ENCODE measurements at regions not wholly inside any gene's neighbourhood (a gene's known extent, or its start where the extent isn't known, plus 50 kb on each side); places are given as distances from the start of the nearest gene placed in this dataset.

- in situ Hi-C loops (cut with MboI): no loop called here
- Histone ChIP-seq H4K20me1 (replicated peaks; ENCODE audit: control insufficient read depth, insufficient read depth, low read length) (no peaks in the 10 kb centered on the region), H3K4me3 (no peak overlapping the region), H3K27ac (ENCODE audit: extremely low read depth, low read depth, low read length) (no peak overlapping the region), H3K27me3 (ENCODE audit: control insufficient read depth in 2 of 2, insufficient read depth in 2 of 2, low read length in 2 of 2) (no peaks in the 10 kb centered on the region), H3K9me3 (replicated peaks; ENCODE audit: control insufficient read depth, insufficient read depth, low read depth, low read length) (no peaks in the 10 kb centered on the region), H3K4me2 (ENCODE audit: insufficient read depth, low read length) (no peak overlapping the region), H3K4me1 (replicated peaks in 1 of 2; ENCODE audit: control insufficient read depth in 2 of 2, insufficient read depth in 2 of 2, low read length in 2 of 2) (no peaks in the 10 kb centered on the region), H3K9me1 (ENCODE audit: control insufficient read depth, insufficient read depth, low read length) (no peaks in the 10 kb centered on the region), H3K9ac (ENCODE audit: insufficient read depth in 1 of 2, low read depth in 2 of 2, low read length in 2 of 2) (no peak overlapping the region), H3K36me3 (ENCODE audit: control insufficient read depth, insufficient read depth, low read length) (no peaks in the 10 kb centered on the region), H3K79me2 (ENCODE audit: control insufficient read depth, insufficient read depth, low read length) (no peaks in the 10 kb centered on the region), H2AFZ (ENCODE audit: low read depth, low read length) (no peak overlapping the region)
- no peak for FAIRE-seq
- intact Hi-C loops (cut with micrococcal nuclease): no loop called here
- no peak for ATAC-seq
- POLR2A ChIA-PET: no interaction called here
- no peak for TF ChIP-seq YBX1 (IDR thresholded peaks at IDR 0.05)
- TF ChIP-seq TOE1 (IDR thresholded peaks at IDR 0.05; ENCODE audit: borderline replicate concordance): no peak
- TF ChIP-seq TOE1 (CRISPR knock-in tag; IDR thresholded peaks at IDR 0.05; ENCODE audit: borderline replicate concordance, low read depth): no peak
- no peak for TF ChIP-seq FOXJ2 (tag; IDR thresholded peaks at IDR 0.05)
- CTCF ChIA-PET (ENCODE audit: low intra/inter-chr PET ratio): no interaction called here
- no TSS peak for BruUV-seq (replicated peaks)
- DNase-seq (ENCODE audit: extremely low read depth in 1 of 4, low spot score in 3 of 4): no peak
Observed at GRCh38 chr9:31745886-31746285, 638.6 kb upstream of the ACO1 start.

- H3K4me3 ChIP-seq: no peak overlapping the region
- no peaks in the 10 kb centered on the region for H3K9me3 ChIP-seq (replicated peaks; ENCODE audit: control insufficient read depth, insufficient read depth, low read depth, low read length)
- FAIRE-seq (no peak), DNase-seq (ENCODE audit: extremely low read depth in 1 of 4, low spot score in 3 of 4) (no peak), ATAC-seq (no peak)
- no peaks in the 10 kb centered on the region for H3K9me1 ChIP-seq (ENCODE audit: control insufficient read depth, insufficient read depth, low read length)
- H3K27ac ChIP-seq (ENCODE audit: extremely low read depth, low read depth, low read length): no peak overlapping the region
- H3K79me2 ChIP-seq (ENCODE audit: control insufficient read depth, insufficient read depth, low read length): no peaks in the 10 kb centered on the region
- BruUV-seq (replicated peaks): no TSS peak
- H3K9ac ChIP-seq (ENCODE audit: insufficient read depth in 1 of 2, low read depth in 2 of 2, low read length in 2 of 2): no peak overlapping the region
- no peak overlapping the region for H3K4me2 ChIP-seq (ENCODE audit: insufficient read depth, low read length)
- H3K27me3 ChIP-seq (ENCODE audit: control insufficient read depth in 2 of 2, insufficient read depth in 2 of 2, low read length in 2 of 2): no peaks in the 10 kb centered on the region
- no peak overlapping the region for H2AFZ ChIP-seq (ENCODE audit: low read depth, low read length)
- intact Hi-C loops (cut with micrococcal nuclease): no loop called here
- H4K20me1 ChIP-seq (replicated peaks; ENCODE audit: control insufficient read depth, insufficient read depth, low read length): no peaks in the 10 kb centered on the region
- CTCF ChIA-PET (ENCODE audit: low intra/inter-chr PET ratio): no interaction called here
- in situ Hi-C loops (cut with MboI): no loop called here
- POLR2A ChIA-PET: no interaction called here
- H3K36me3 ChIP-seq (ENCODE audit: control insufficient read depth, insufficient read depth, low read length): no peaks in the 10 kb centered on the region
- no peaks in the 10 kb centered on the region for H3K4me1 ChIP-seq (replicated peaks in 1 of 2; ENCODE audit: control insufficient read depth in 2 of 2, insufficient read depth in 2 of 2, low read length in 2 of 2)
- TF ChIP-seq POU5F1 (IDR thresholded peaks at IDR 0.05; ENCODE audit: borderline replicate concordance, low read depth, low read length, partially characterized antibody): no peak
- no peak for TF ChIP-seq STAT5A (IDR thresholded peaks at IDR 0.05; ENCODE audit: borderline replicate concordance, low read length)
- TF ChIP-seq TEAD2 (tag; IDR thresholded peaks at IDR 0.05): no peak
- no peak for TF ChIP-seq HDAC2 (IDR thresholded peaks at IDR 0.05)
- TF ChIP-seq HNRNPH1 (optimal IDR thresholded peaks at IDR 0.05; ENCODE audit: low read depth, low read length): no peak
- TF ChIP-seq, protein P1, sequence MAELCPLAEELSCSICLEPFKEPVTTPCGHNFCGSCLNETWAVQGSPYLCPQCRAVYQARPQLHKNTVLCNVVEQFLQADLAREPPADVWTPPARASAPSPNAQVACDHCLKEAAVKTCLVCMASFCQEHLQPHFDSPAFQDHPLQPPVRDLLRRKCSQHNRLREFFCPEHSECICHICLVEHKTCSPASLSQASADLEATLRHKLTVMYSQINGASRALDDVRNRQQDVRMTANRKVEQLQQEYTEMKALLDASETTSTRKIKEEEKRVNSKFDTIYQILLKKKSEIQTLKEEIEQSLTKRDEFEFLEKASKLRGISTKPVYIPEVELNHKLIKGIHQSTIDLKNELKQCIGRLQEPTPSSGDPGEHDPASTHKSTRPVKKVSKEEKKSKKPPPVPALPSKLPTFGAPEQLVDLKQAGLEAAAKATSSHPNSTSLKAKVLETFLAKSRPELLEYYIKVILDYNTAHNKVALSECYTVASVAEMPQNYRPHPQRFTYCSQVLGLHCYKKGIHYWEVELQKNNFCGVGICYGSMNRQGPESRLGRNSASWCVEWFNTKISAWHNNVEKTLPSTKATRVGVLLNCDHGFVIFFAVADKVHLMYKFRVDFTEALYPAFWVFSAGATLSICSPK (IDR thresholded peaks at IDR 0.05; ENCODE audit: borderline replicate concordance): no peak
- no peak for TF ChIP-seq ZHX1 (conservative IDR thresholded peaks at IDR 0.05; ENCODE audit: low read length)
- TF ChIP-seq POLR3G (IDR thresholded peaks at IDR 0.05; ENCODE audit: extremely low read depth, insufficient read length, insufficient replicate concordance): no peak
- no peak for TF ChIP-seq ZNF507 (tag; conservative IDR thresholded peaks at IDR 0.05)
- TF ChIP-seq, protein P2, sequence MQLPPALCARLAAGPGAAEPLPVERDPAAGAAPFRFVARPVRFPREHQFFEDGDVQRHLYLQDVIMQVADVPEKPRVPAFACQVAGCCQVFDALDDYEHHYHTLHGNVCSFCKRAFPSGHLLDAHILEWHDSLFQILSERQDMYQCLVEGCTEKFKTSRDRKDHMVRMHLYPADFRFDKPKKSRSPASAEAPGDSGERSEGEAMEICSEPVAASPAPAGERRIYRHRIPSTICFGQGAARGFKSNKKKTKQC (CRISPR knock-in tag; IDR thresholded peaks at IDR 0.05): no peak
Observed at GRCh38 chr9:31753756-31754155, 630.7 kb upstream of the ACO1 start.

Measured in K562 (cell line).